ENCODE measurements at regions not wholly inside any gene's neighbourhood (a gene's known extent, or its start where the extent isn't known, plus 50 kb on each side); places are given as distances from the start of the nearest gene placed in this dataset.
A peak's percentile ranks its signal among the peaks of the same experiment; 100 is the strongest.

DNA sequence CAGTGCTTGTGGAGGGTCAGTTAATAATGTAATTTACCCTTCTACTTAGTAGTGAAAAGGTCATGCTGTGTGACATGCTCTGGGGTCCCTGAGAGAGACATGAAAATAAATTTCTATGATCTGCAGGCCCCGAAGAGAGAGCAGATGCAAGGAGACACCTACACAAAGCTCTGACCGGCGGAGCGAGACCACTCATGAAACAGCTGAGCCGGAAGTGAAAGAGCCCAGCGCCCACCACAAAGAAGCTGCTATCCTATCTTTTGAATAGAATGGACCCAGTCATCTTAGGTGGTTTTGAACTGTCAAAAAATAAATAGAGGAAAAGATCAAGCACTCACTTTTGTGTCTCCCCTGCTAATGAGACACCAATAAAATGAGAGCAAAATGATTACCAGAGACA, 190.0 kb downstream of the MED10 start:
- DNase-seq, result peak; percentile 39
- peaks cover 4 to 7% of the 10 kb centered on the region in 2 donors for H3K9me3 Mint-ChIP-seq
- peaks cover 16 to 26% of the 10 kb centered on the region in 2 donors for H3K4me1 Mint-ChIP-seq
- no peaks in the 10 kb centered on the region for H3K27me3 Mint-ChIP-seq
- peak; percentile 92 to 93 for ATAC-seq (replicated peaks)
- H3K27ac Mint-ChIP-seq, result peak overlapping the region; percentile 1
- peak overlapping the region in 1 of 2 donors; percentile 11 for H3K4me3 Mint-ChIP-seq
- peaks cover 0 to 2% of the 10 kb centered on the region in 2 donors for H3K36me3 Mint-ChIP-seq

DNA sequence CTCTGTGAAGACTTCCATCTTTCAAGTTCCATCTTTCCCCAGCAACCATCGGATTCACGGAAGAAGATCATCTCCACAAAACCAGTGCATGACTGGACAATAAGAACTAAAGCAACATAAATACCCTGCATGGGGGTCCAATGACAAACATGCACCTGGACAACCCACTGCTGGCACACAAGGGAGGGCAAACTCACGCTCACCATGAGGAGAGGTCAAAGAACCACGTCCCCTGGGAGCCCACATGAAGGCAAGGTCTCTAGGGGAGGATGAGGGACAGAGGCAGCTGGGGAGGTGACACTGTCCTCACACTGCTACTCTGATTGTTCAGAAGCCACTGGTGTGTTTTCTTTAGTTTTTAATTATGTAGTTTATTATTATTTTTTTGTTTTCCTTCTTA, 190.8 kb downstream of the MED10 start:
- peaks cover 4 to 7% of the 10 kb centered on the region in 2 donors for H3K9me3 Mint-ChIP-seq
- peaks cover 0 to 2% of the 10 kb centered on the region in 2 donors for H3K36me3 Mint-ChIP-seq
- ATAC-seq (replicated peaks) (peak in 1 of 2 donors; percentile 28), DNase-seq (no peak)
- H3K27me3 Mint-ChIP-seq, result no peaks in the 10 kb centered on the region
- no peak overlapping the region for H3K4me3 Mint-ChIP-seq
- peaks cover 16 to 24% of the 10 kb centered on the region in 2 donors for H3K4me1 Mint-ChIP-seq
- no peak overlapping the region for H3K27ac Mint-ChIP-seq

DNA sequence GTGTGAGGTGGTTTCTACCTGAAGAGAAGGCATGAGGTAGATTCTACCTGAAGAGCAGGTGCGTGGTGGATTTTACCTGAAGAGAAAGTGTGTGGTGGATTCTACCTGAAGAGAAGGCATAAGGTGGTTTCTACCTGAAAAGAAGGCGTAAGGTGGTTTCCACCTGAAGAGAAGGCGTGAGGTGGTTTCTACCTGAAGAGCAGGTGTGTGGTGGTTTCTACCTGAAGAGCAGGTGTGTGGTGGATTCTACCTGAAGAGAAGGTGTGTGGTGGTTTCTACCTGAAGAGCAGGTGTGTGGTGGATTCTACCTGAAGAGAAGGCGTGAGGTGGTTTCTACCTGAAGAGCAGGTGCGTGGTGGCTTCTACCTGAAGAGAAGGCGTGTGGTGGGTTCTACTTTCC, 192.8 kb downstream of the MED10 start:
- DNase-seq, result no peak
- Mint-ChIP-seq H3K27ac (no peak overlapping the region), H3K4me1 (peaks cover 16 to 24% of the 10 kb centered on the region in 2 donors), H3K27me3 (peaks cover 8 to 12% of the 10 kb centered on the region in 2 donors), H3K9me3 (peaks cover 4 to 9% of the 10 kb centered on the region in 2 donors), H3K36me3 (peaks cover 0 to 2% of the 10 kb centered on the region in 2 donors), H3K4me3 (no peak overlapping the region)
- no peak for ATAC-seq (replicated peaks)

DNA sequence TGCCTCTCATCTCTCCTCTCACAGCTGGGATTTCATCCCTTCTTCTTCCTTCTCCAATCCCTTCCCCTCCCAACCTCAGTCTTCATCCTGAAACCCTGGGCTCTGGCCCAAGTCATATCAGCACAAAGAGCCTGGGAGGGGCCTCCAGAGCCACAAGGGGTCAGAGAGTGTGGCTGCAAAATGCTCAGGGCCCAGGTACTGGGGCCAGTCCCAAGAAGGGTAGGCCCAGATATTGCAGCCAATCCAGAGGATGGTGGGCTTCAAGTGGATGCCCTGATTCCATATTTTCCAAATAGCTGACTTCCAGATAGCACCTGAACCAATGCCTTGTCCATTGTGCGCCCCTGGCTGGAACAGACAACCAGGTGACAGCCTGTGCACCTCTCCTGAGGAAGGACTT, 193.9 kb downstream of the MED10 start:
- ATAC-seq (replicated peaks) (no peak), DNase-seq (no peak)
- peaks cover 0 to 2% of the 10 kb centered on the region in 2 donors for H3K36me3 Mint-ChIP-seq
- peaks cover 12 to 15% of the 10 kb centered on the region in 2 donors for H3K27me3 Mint-ChIP-seq
- H3K4me3 Mint-ChIP-seq, result no peak overlapping the region
- peaks cover 16 to 24% of the 10 kb centered on the region in 2 donors for H3K4me1 Mint-ChIP-seq
- H3K27ac Mint-ChIP-seq, result no peak overlapping the region
- peaks cover 4 to 9% of the 10 kb centered on the region in 2 donors for H3K9me3 Mint-ChIP-seq

DNA sequence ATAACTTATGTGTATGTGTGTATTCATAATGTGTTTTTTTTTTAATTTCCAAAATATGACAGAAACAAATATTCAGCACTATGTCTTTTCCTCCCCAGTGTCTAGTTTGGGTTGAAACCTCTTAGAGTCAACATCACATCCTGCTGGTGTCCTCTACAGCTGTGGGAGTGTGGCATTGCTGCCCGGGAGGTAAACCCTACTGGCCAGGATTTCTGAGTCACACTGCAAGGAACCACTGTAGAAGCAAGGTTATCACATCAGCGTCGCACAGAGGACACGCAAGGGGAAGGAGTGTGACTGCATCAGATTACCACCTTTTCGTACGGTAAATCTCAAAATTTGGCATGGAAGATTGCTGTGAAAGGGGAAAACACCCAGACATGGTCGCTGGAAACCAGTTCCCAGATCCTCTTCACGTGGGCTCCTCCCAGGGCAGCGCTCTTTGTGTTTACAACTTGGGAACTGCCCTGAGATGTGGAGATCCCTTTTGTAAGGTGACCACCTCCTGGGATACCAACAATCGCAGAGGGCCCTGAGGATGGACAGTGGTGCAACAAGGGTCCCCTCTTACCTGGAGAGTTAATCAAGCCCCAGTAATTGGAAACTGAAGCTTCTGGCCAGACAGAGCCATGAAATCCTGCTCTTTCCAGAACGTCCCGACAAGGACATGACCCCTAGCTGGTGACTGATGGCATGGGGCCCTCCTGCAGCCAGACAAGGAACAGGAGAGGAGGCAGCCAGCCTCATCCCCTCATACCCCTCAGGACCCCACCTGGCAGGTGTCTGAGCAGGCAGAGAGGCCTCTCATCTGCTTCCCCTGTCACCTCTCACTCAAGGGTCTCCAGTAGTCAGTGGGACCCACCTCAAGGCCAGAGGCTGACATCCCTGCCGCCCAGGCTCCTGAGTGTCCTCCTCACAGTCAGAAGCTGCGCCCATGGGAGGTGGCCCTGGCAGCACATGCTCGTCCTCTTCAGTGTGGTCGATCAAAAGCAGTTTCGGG, 194.7 kb downstream of the MED10 start:
- Mint-ChIP-seq H3K4me3 (no peak overlapping the region), H3K27ac (no peak overlapping the region), H3K9me3 (peaks cover 0 to 9% of the 10 kb centered on the region in 2 donors), H3K27me3 (peaks cover 12 to 15% of the 10 kb centered on the region in 2 donors), H3K4me1 (peaks cover 11 to 17% of the 10 kb centered on the region in 2 donors), H3K36me3 (peaks cover 0 to 2% of the 10 kb centered on the region in 2 donors)
- no peak for ATAC-seq (replicated peaks)
- no peak for DNase-seq

DNA sequence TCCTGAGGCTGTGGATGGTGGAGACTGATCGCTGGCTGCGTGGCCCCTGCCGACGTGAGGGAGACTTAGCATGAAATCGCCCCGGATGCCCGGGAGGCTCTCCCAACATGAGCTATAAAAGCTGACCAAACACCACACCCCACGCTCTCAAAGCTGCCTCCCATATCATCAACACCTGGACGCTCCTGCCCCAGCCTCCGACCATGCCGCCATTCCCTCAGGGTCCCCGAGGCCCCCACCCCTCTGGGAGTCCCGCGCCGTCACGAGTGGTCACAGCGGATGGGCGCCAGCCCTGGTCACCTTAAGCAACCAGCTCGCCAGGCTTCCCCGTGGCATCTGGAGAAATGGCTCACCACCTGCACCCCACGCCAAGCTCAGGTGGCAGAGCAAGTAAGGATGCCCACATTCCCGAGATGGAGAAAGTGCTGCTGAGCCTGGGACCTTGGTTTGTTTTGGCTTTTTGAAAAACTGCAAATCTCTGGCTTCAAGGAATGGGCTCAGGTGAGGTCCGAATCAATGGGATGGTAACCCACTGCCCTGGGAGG, 196.0 kb downstream of the MED10 start:
- Mint-ChIP-seq H3K4me3 (no peak overlapping the region), H3K9me3 (peaks cover 0 to 9% of the 10 kb centered on the region in 2 donors), H3K27me3 (peaks cover 15 to 20% of the 10 kb centered on the region in 2 donors), H3K36me3 (peaks cover 0 to 2% of the 10 kb centered on the region in 2 donors), H3K4me1 (peaks cover 3% of the 10 kb centered on the region in 2 donors), H3K27ac (no peak overlapping the region)
- ATAC-seq (replicated peaks) (no peak), DNase-seq (no peak)

DNA sequence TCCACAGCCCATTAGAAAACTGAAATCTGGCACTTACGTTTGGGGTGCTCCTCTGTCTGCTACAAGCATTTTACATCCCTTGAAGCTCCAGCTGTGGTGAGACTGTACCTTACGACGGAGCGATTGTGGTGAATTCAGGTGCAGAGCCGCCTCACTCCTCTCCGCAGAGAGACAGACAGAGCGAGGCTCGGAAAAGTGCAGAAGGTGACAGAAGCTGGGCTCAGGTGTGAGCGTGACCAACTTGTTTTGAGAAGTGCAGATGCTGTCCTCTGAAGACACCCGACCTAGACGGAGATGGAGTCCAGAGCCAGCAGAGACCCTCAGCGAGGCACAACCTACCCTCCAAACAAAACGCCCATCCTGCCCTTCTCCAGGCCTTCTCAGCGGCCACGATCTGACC, 196.5 kb downstream of the MED10 start:
- H3K27me3 Mint-ChIP-seq, result peaks cover 15 to 20% of the 10 kb centered on the region in 2 donors
- peaks cover 0 to 11% of the 10 kb centered on the region in 2 donors for H3K9me3 Mint-ChIP-seq
- peaks cover 0 to 2% of the 10 kb centered on the region in 2 donors for H3K36me3 Mint-ChIP-seq
- no peaks in the 10 kb centered on the region for H3K4me1 Mint-ChIP-seq
- DNase-seq (no peak), ATAC-seq (replicated peaks) (no peak)
- no peak overlapping the region for H3K4me3 Mint-ChIP-seq
- H3K27ac Mint-ChIP-seq, result no peak overlapping the region

DNA sequence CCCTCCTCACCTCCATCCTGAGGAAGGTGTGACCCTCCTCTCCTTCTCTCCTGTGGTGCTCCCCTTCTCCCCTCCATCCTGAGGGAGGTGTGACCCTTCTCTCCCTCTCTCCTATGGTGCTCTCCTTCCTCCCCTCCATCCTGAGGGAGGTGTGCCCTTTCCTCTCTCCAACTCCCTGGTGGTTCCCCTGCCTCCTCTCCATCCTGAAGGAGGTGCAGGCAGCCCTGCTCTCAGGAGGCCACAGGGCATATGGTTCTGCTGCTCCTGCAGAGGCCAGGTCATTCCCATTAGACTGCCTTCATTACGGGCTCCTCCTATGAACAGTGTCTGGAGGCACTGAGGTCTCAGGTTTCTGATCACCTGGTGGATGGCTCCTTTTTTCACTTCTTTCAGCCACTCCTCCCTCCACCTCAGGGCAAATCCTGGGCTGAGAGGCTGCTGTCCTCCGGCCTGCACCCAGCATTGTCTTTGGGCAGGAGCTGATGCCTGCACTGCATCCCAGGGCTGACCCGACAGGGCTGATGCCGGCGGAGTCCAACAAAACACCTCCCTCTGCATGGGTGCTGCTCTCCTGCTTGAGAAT, 197.1 kb downstream of the MED10 start:
- ATAC-seq (replicated peaks) (peak in 1 of 2 donors; percentile 14), DNase-seq (no peak)
- Mint-ChIP-seq H3K27ac (no peak overlapping the region), H3K36me3 (peaks cover 0 to 2% of the 10 kb centered on the region in 2 donors), H3K4me3 (no peak overlapping the region), H3K9me3 (peaks cover 0 to 11% of the 10 kb centered on the region in 2 donors), H3K4me1 (no peaks in the 10 kb centered on the region), H3K27me3 (peaks cover 15 to 20% of the 10 kb centered on the region in 2 donors)

DNA sequence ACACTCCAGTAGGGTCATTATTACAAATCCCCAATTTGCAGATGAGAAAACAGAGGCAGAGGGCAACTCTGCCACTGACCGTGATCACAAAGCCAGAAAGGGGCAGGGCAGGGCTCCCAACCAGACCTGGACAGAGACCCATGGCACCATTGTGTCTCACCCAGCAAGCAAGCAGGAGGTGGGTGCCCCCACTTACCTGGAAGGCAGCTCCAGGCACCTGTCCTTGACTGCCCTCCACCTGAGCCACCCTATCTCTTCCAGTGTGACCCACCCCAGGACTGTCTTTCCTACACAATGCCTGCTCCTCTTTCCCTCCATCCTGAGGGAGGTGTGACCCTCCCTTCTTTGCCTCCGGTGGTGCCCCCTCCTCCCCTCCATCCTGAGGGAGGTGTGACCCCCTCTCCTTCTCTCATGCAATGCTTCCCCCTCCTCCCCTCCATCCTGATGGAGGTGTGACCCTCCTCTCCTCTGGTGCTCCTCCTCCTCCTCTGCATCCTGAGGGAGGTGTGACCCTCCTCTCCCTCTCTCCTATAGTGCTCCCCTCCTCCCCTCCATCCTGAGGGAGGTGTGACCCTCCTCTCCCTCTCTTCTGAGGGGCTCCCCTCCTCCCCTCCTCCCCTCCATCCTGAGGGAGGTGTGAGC, 198.0 kb downstream of the MED10 start:
- peaks cover 0 to 9% of the 10 kb centered on the region in 2 donors for H3K9me3 Mint-ChIP-seq
- ATAC-seq (replicated peaks) (no peak), DNase-seq (no peak)
- no peak overlapping the region for H3K27ac Mint-ChIP-seq
- no peaks in the 10 kb centered on the region for H3K4me1 Mint-ChIP-seq
- no peak overlapping the region for H3K4me3 Mint-ChIP-seq
- peaks cover 15 to 20% of the 10 kb centered on the region in 2 donors for H3K27me3 Mint-ChIP-seq
- H3K36me3 Mint-ChIP-seq, result peaks cover 0 to under 1% of the 10 kb centered on the region in 2 donors

DNA sequence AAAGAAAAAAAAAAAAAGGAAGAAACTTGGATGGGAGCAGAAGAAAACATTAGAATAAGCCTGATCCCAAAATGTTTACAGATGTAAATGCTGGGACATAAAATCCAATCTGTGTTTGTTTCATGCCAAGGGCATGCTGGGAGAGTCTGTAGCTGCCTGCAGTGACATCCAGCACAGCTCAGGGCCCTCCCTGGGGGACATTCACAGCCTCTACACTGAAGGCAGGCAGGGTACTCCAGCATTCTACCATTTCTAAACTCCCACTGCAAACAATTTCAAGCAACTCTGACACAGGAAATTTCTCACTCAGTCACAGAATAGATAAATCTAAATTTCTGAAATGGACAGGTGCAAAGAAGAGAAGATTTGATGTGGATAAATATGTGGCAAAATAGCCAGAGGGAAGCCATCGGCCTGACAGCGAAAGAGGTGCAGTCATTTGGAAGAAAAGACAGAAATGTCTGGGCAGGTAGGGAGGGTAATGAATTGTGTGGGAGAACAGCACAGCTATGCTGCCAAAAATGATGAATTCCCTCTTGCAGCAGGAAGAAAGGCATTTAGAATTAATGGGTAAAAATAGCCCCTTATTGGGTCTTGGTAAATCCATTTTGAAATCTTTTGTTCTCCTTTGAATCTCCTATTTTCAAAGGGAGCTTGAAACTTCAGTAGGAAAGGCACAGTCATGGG, 199.4 kb downstream of the MED10 start:
- ATAC-seq (replicated peaks) (no peak), DNase-seq (no peak)
- peaks cover 0 to 6% of the 10 kb centered on the region in 2 donors for H3K9me3 Mint-ChIP-seq
- H3K4me1 Mint-ChIP-seq, result no peaks in the 10 kb centered on the region
- no peak overlapping the region for H3K4me3 Mint-ChIP-seq
- H3K36me3 Mint-ChIP-seq, result no peaks in the 10 kb centered on the region
- H3K27me3 Mint-ChIP-seq, result peaks cover 15 to 20% of the 10 kb centered on the region in 2 donors
- no peak overlapping the region for H3K27ac Mint-ChIP-seq

DNA sequence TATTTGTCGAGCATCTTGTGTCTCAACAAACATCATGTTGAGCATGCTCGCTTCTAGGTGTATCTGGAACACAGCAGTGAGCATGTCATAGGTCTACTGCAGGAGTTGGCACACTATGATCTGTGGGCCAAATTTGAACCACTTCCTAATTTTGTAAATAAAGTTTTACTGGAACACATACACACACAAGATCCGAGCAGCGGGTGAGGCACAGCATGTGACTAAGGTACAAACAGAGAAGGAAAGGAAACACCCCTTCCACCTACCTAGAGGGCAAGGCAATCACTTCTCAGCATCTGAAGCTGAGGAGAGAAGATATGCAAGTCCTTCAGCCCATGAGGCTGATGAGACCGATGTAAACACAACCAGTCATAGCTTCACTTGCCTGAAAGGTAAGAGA, 200.4 kb downstream of the MED10 start:
- H3K27me3 Mint-ChIP-seq, result peaks cover 15 to 20% of the 10 kb centered on the region in 2 donors
- DNase-seq (no peak), ATAC-seq (replicated peaks) (no peak)
- no peak overlapping the region for H3K4me3 Mint-ChIP-seq
- H3K4me1 Mint-ChIP-seq, result no peaks in the 10 kb centered on the region
- H3K9me3 Mint-ChIP-seq, result peaks cover 0 to 6% of the 10 kb centered on the region in 2 donors
- no peak overlapping the region for H3K27ac Mint-ChIP-seq
- H3K36me3 Mint-ChIP-seq, result no peaks in the 10 kb centered on the region

DNA sequence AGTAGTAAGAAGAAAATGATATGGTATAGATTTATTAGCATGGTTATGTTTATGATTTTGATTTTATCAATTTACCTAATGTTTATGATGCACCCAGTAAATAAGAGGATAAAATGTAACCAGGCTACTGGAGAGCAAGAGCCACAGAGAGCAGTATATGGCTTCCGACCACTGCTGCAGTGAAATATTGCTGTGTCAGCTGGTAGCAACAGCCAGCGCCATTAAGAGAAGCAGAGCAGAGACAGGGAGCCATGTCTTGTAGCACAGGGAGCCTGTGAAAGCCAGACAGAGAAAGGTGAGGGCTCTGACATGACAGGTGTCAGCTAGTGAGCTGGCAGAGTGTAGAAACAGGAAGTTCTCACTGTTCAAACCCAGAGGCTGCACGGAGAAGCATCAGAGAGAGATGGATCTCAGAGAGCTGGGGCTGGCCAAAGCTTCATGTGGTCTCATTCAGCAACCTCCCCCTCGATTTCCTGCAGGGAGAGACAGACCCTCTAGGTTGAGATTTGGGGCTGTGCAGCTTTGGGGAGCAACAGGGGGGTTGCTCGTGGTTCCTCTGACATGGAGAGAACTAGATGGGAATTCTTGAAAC, 202.1 kb downstream of the MED10 start:
- no peak overlapping the region for H3K4me3 Mint-ChIP-seq
- H3K27me3 Mint-ChIP-seq, result peaks cover 10 to 19% of the 10 kb centered on the region in 2 donors
- H3K4me1 Mint-ChIP-seq, result no peaks in the 10 kb centered on the region
- no peaks in the 10 kb centered on the region for H3K36me3 Mint-ChIP-seq
- ATAC-seq (replicated peaks) (no peak), DNase-seq (no peak)
- H3K9me3 Mint-ChIP-seq, result peaks cover 0 to 8% of the 10 kb centered on the region in 2 donors
- H3K27ac Mint-ChIP-seq, result no peak overlapping the region

DNA sequence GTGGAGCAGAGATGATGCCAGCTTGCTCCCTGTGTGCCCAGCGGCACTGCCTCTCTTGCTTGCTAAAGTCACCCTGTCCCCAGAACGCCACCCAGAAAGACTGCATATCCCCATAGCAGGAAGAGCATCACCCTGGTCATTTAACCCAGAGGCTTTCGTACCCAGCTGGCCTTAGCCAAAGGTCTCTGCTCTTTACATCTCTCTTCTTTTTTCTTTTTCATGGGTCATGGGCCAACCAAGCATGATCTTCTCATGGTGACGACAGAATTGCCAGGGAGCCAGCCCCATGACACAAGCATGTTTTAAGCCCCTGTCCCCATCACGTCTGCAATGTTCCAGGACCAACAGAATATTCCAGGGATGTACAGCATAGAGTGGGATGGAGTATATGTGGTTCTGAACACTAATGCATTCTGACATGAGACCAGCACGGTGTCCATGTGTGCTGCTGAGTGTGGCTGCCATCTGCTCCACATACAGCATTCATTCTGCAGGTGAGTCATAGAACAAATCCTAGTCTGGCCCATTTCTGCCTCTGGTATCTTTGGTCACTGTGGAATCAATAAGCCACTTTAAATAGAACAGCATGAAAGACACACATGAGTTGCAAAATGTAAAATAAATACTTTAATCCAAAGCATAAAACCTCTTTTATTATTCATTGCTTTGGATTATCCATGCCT, 203.0 kb downstream of the MED10 start:
- H3K4me3 Mint-ChIP-seq, result no peak overlapping the region
- DNase-seq (no peak), ATAC-seq (replicated peaks) (no peak)
- peaks cover under 1 to 10% of the 10 kb centered on the region in 2 donors for H3K27me3 Mint-ChIP-seq
- H3K27ac Mint-ChIP-seq, result no peak overlapping the region
- H3K36me3 Mint-ChIP-seq, result no peaks in the 10 kb centered on the region
- H3K4me1 Mint-ChIP-seq, result no peaks in the 10 kb centered on the region
- peaks cover 0 to 6% of the 10 kb centered on the region in 2 donors for H3K9me3 Mint-ChIP-seq
